HEK293T (cell line): ENCODE measurements at regions not wholly inside any gene's neighbourhood (a gene's known extent, or its start where the extent isn't known, plus 50 kb on each side); places are given as distances from the start of the nearest gene placed in this dataset.
A peak's percentile ranks its signal among the peaks of the same experiment; 100 is the strongest.

Source experiments
- CTCF ChIA-PET: fragments of 350-600 bp; formaldehyde crosslinking; extraction: SDS; loops from one replicate; lab custom pipeline; 2021; ENCODE audit warnings: antibody characterized with exemption, inconsistent platforms; lab: Yijun Ruan, JAX
- POLR2A ChIA-PET: fragments of 350-600 bp; formaldehyde crosslinking; extraction: SDS; loops from one replicate; lab custom pipeline; 2020; ENCODE audit warnings: antibody characterized with exemption, inconsistent platforms; lab: Yijun Ruan, JAX
- DNase-seq: peaks from one replicate; pipeline ENCODE4 v3.0.0; 2012; ENCODE audit warnings: mixed read lengths; ENCODE audit errors: extremely low spot score
- ARNT ChIP-seq: fragments of 450-650 bp; IDR thresholded peaks from 2 replicates; pipeline ENCODE4 v1.6.1; 2017; ENCODE audit warnings: mild to moderate bottlenecking
- BHLHE40 ChIP-seq: fragments of 450-650 bp; IDR thresholded peaks from 2 replicates; pipeline ENCODE4 v1.6.1; 2016; ENCODE audit warnings: mild to moderate bottlenecking, moderate library complexity, borderline replicate concordance
- CTBP1 ChIP-seq: fragments of 450-650 bp; IDR thresholded peaks from 2 replicates; pipeline ENCODE4 v1.6.1; 2016; ENCODE audit warnings: borderline replicate concordance
- ELF4 ChIP-seq: fragments of 450-650 bp; IDR thresholded peaks from 2 replicates; pipeline ENCODE4 v1.6.1; 2017; ENCODE audit warnings: antibody characterized with exemption
- FOXA1 ChIP-seq: fragments of 450-650 bp; IDR thresholded peaks from 2 replicates; pipeline ENCODE4 v1.6.1; 2016; ENCODE audit warnings: mild to moderate bottlenecking
- FOXK2 ChIP-seq: fragments of 450-650 bp; IDR thresholded peaks from 2 replicates; pipeline ENCODE4 v1.6.1; 2016; ENCODE audit warnings: mild to moderate bottlenecking
- FOXM1 ChIP-seq: fragments of 450-650 bp; IDR thresholded peaks from 2 replicates; pipeline ENCODE4 v1.6.1; 2017; ENCODE audit warnings: mild to moderate bottlenecking, borderline replicate concordance
- HDGF ChIP-seq: fragments of 450-650 bp; IDR thresholded peaks from 2 replicates; pipeline ENCODE4 v1.6.1; 2017; ENCODE audit warnings: antibody characterized with exemption, borderline replicate concordance
- L3MBTL2 ChIP-seq: fragments of 450-650 bp; conservative IDR thresholded peaks from 2 replicates; pipeline ENCODE4 v1.6.1; 2016; ENCODE audit warnings: mild to moderate bottlenecking
- LEF1 ChIP-seq: fragments of 450-650 bp; IDR thresholded peaks from 2 replicates; pipeline ENCODE4 v1.6.1; 2017; ENCODE audit warnings: mild to moderate bottlenecking, borderline replicate concordance
- NFRKB ChIP-seq: fragments of 450-650 bp; IDR thresholded peaks from 2 replicates; pipeline ENCODE4 v1.6.1; 2016; ENCODE audit warnings: mild to moderate bottlenecking, moderate library complexity
- SP1 ChIP-seq: fragments of 450-650 bp; IDR thresholded peaks from 2 replicates; pipeline ENCODE4 v1.6.1; 2017
- SUZ12 ChIP-seq: fragments of 450-650 bp; IDR thresholded peaks from 2 replicates; pipeline ENCODE4 v1.6.1; 2016; ENCODE audit warnings: mild to moderate bottlenecking
- TARDBP ChIP-seq: fragments of 450-650 bp; IDR thresholded peaks from 2 replicates; pipeline ENCODE4 v1.6.1; 2016
- ZNF384 ChIP-seq: fragments of 450-650 bp; IDR thresholded peaks from 2 replicates; pipeline ENCODE4 v1.6.1; 2016
- TF ChIP-seq, protein P1 (sequence below): fragments of 450-650 bp; IDR thresholded peaks from 2 replicates; pipeline ENCODE4 v1.6.1; 2016

- CTCF ChIA-PET, result no interaction called here
- POLR2A ChIA-PET, result no interaction called here
- TF ChIP-seq ELF4, result no peak
- TF ChIP-seq LEF1, result no peak
- TF ChIP-seq BHLHE40, result no peak
- TF ChIP-seq NFRKB, result no peak
- TF ChIP-seq CTBP1, result peak; percentile 45; the same call in 1 of the 2 replicates
- TF ChIP-seq, protein P1, sequence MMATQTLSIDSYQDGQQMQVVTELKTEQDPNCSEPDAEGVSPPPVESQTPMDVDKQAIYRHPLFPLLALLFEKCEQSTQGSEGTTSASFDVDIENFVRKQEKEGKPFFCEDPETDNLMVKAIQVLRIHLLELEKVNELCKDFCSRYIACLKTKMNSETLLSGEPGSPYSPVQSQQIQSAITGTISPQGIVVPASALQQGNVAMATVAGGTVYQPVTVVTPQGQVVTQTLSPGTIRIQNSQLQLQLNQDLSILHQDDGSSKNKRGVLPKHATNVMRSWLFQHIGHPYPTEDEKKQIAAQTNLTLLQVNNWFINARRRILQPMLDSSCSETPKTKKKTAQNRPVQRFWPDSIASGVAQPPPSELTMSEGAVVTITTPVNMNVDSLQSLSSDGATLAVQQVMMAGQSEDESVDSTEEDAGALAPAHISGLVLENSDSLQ, result peak; percentile 71
- no peak for TF ChIP-seq SUZ12
- TF ChIP-seq ZNF384, result no peak
- no peak for TF ChIP-seq L3MBTL2
- no peak for DNase-seq
These were observed 547.0 kb upstream of the NDST4 start for GRCh38 chr4:115660465-115660864.

DNA sequence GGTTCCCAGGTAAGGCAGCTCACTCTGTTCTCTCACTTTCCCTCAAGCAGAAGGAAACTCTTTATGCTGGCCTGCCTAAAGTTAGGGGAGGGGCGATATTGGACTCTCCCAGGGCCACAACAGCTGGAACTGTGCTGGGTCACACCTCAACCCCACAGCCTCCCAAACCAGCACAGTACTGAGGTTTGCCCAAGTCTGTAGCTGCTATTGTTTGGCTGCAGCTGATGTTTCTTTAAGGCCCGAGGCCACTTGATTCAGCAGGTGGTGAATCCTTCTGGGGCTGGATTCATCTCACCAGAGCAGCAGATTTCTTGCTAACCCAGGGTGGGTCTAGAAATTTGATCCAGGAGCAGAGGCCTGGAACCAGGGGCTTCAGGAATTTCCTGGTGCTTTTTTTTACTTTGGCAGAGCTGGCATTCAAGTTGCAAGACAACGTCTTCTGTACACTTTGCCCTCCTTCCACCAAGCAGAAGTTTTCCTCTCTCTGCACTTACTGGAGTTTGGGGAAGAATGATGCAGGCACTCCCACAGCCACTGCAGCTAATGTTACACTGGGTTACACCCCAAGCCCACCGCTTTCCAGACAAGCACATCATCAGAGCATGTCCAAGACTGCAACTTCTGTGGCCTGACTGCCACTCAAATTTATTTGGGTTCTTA, 544.7 kb upstream of the NDST4 start:
- DNase-seq, result no peak
- POLR2A ChIA-PET, result no interaction called here
- CTCF ChIA-PET, result no interaction called here
- TF ChIP-seq ZNF384 (no peak), SUZ12 (no peak), ARNT (no peak)
- TF ChIP-seq, protein P1, result peak; percentile 26; the same call in 1 of the 2 replicates

DNA sequence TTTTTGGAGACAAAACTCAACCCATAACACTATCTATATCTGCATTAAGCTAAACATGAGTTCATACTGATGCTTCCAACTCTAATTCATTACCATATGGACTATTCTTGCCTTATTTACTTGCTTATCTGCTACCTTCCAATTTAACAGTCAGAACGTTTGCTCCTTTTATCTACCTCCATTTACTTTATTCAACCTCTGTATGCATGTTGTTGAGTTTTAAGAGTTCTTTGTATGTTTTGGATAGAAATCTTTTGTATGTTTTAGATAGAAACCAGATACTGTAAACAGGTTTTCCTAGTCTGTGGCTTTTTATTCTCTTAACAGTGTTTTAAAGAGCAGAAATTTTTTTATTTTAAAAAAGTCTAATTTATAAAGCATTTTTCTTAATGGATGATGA, 542.2 kb upstream of the NDST4 start:
- ChIA-PET CTCF (no interaction called here), POLR2A (no interaction called here)
- no peak for DNase-seq
- TF ChIP-seq FOXM1 (no peak), HDGF (no peak), FOXK2 (no peak), L3MBTL2 (no peak), SP1 (no peak), ZNF384 (no peak), ELF4 (no peak), ARNT (no peak), BHLHE40 (no peak)
- TF ChIP-seq, protein P1, result no peak

DNA sequence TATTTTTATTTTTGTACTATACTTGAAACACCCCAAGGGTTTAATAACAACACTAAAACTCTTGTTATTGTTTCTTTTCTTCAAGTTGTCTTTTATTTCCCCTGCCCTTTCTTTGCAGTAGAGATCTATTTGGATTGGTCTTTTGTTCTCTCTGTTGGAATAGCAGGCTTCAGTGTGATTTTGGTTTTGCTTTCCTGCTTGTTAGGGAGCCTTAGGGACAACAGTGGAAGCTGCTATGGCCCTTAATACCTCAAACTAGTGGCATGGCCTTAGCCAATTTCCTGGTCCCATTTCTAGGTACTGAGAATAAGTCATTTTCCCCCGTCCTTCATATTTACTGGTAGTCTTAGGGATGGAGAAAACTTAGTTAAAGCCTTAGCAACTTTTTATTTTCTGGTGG, 535.4 kb upstream of the NDST4 start:
- ChIA-PET CTCF (no interaction called here), POLR2A (no interaction called here)
- no peak for TF ChIP-seq FOXM1
- TF ChIP-seq ELF4, result no peak
- TF ChIP-seq L3MBTL2, result no peak
- no peak for TF ChIP-seq CTBP1
- TF ChIP-seq FOXK2, result no peak
- no peak for TF ChIP-seq BHLHE40
- no peak for TF ChIP-seq HDGF
- no peak for TF ChIP-seq LEF1
- TF ChIP-seq TARDBP, result no peak
- DNase-seq, result no peak

- no peak for DNase-seq
- POLR2A ChIA-PET, result no interaction called here
- CTCF ChIA-PET, result no interaction called here
- no peak for TF ChIP-seq L3MBTL2
These were observed 515.9 kb upstream of the NDST4 start for GRCh38 chr4:115629270-115629669.

- ChIA-PET POLR2A (no interaction called here), CTCF (no interaction called here)
- TF ChIP-seq LEF1, result no peak
- TF ChIP-seq ELF4, result no peak
- no peak for DNase-seq
These were observed 496.2 kb upstream of the NDST4 start for GRCh38 chr4:115609631-115610030.

GRCh38 chr4:115607311-115607710, 493.9 kb upstream of the NDST4 start:
- ChIA-PET CTCF (no interaction called here), POLR2A (no interaction called here)
- DNase-seq, result no peak
- TF ChIP-seq SUZ12, result no peak

- no peak for DNase-seq
- ChIA-PET CTCF (interaction anchor here (0.7 kb wide), 1 partner anchor 329 kb away, joined by 3 read pairs; no protein-coding TSS in a partner anchor), POLR2A (no interaction called here)
- TF ChIP-seq ZNF384, result no peak
- no peak for TF ChIP-seq SP1
- TF ChIP-seq BHLHE40, result no peak
- TF ChIP-seq, protein P1, result no peak
- no peak for TF ChIP-seq FOXK2
- TF ChIP-seq HDGF, result no peak
- TF ChIP-seq ELF4, result no peak
- no peak for TF ChIP-seq SUZ12
- TF ChIP-seq L3MBTL2, result no peak
- TF ChIP-seq LEF1, result no peak
- TF ChIP-seq NFRKB, result no peak
- TF ChIP-seq CTBP1, result no peak
- TF ChIP-seq FOXA1, result no peak
- no peak for TF ChIP-seq FOXM1
- TF ChIP-seq TARDBP, result no peak
- TF ChIP-seq ARNT, result no peak
These were observed 483.0 kb upstream of the NDST4 start for GRCh38 chr4:115596265-115597001.
